Right lobe of liver (tissue), 4 donors: ENCODE measurements at regions not wholly inside any gene's neighbourhood (a gene's known extent, or its start where the extent isn't known, plus 50 kb on each side); places are given as distances from the start of the nearest gene placed in this dataset.

ENCODE experiments used
- POLR2A ChIP-seq: fragments of 450-650 bp; IDR thresholded peaks from one replicate; pipeline ENCODE4 v1.6.1; 2017; ENCODE audit warnings: antibody characterized with exemption, mild to moderate bottlenecking
- TF ChIP-seq, protein P1 (sequence below), 4 donors: fragments of 200-600 bp in 3 of 4; fragments of 450-650 bp in 1 of 4; IDR thresholded peaks; one replicate each; pipeline versions ENCODE4 v1.5.1 to v1.8.0; 2016 to 2022; ENCODE audit warnings: antibody characterized with exemption in 4 of 4, mild to moderate bottlenecking in 2 of 4
- donor health status: DM: no; HTN: no; CAD: no.
- donor health status: DM: no; HTN: no; CAD: no.
- donor health status: DM: no; HTN: yes; CAD: no.

DNA sequence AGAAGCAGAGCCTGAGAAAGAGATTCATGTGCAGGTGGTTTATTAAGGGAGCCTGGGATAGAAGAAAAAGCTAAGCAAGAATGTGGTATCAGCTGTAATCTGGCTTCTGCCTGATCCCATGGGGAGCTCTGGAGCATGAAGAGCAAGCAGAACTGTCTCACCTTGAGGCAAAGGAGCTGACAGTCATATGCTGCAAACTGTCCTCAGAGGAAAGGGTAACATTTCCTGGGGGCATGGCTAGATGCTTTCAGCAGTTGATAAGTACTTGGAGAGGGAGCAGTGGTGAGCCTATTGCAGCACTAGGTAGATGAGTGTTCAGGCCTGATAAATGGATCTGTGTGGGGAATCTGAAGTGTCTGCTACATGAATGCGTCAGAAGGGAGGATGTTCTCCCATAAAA is 621.5 kb upstream of the BTBD3 start:
- TF ChIP-seq, protein P1, sequence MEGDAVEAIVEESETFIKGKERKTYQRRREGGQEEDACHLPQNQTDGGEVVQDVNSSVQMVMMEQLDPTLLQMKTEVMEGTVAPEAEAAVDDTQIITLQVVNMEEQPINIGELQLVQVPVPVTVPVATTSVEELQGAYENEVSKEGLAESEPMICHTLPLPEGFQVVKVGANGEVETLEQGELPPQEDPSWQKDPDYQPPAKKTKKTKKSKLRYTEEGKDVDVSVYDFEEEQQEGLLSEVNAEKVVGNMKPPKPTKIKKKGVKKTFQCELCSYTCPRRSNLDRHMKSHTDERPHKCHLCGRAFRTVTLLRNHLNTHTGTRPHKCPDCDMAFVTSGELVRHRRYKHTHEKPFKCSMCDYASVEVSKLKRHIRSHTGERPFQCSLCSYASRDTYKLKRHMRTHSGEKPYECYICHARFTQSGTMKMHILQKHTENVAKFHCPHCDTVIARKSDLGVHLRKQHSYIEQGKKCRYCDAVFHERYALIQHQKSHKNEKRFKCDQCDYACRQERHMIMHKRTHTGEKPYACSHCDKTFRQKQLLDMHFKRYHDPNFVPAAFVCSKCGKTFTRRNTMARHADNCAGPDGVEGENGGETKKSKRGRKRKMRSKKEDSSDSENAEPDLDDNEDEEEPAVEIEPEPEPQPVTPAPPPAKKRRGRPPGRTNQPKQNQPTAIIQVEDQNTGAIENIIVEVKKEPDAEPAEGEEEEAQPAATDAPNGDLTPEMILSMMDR (IDR thresholded peaks at IDR 0.05) = no peak
- no peak for TF ChIP-seq POLR2A
